Esophagus muscularis mucosa (tissue), 4 donors: ENCODE measurements at regions not wholly inside any gene's neighbourhood (a gene's known extent, or its start where the extent isn't known, plus 50 kb on each side); places are given as distances from the start of the nearest gene placed in this dataset.

Source experiments
- DNase-seq: peaks from one replicate; pipeline ENCODE4 v3.0.0-alpha.2; 2017; ENCODE audit errors: extremely low spot score
- H3K27ac ChIP-seq, 4 donors: fragments of 200-600 bp; sonication (generic); replicated peaks in 1 of 4; 1 replicate in 3 of 4; 2 replicates in 1 of 4; pipeline ENCODE4 v1.5.1; 2016 to 2019; ENCODE audit warnings: mild to moderate bottlenecking in 1 of 4
- H3K27me3 ChIP-seq, 4 donors: fragments of 200-600 bp; sonication (generic); one replicate each; pipeline versions ENCODE4 v1.5.1 to v1.6.0; 2016 to 2019
- H3K36me3 ChIP-seq, 4 donors: fragments of 200-600 bp; sonication (generic); one replicate each; pipeline ENCODE4 v1.5.1; 2016 to 2019
- H3K4me1 ChIP-seq, 4 donors: fragments of 200-600 bp; sonication (generic); one replicate each; pipeline ENCODE4 v1.5.1; 2016 to 2019
- H3K4me3 ChIP-seq, 4 donors: fragments of 200-600 bp; sonication (generic); 1 replicate in 2 of 4; 2 replicates in 2 of 4; pipeline ENCODE4 v1.5.1; 2016 to 2019; ENCODE audit warnings: mild to moderate bottlenecking in 4 of 4, moderate library complexity in 1 of 4
- H3K9me3 ChIP-seq, 4 donors: fragments of 200-600 bp; sonication (generic); 1 replicate in 3 of 4; 2 replicates in 1 of 4; pipeline ENCODE4 v1.5.1; 2016 to 2019
- EP300 ChIP-seq: sonication (generic); formaldehyde crosslinking; IDR thresholded peaks from one replicate; pipeline ENCODE4 v1.6.1; 2017; ENCODE audit warnings: antibody characterized with exemption
- POLR2A ChIP-seq: fragments of 450-650 bp; IDR thresholded peaks from one replicate; pipeline ENCODE4 v1.6.1; 2017; ENCODE audit warnings: antibody characterized with exemption, moderate library complexity, mild to moderate bottlenecking, low read depth
- POLR2AphosphoS5 ChIP-seq, 2 donors: sonication (generic); formaldehyde crosslinking; IDR thresholded peaks; one replicate each; pipeline ENCODE4 v1.6.1; 2017; ENCODE audit warnings: antibody characterized with exemption in 2 of 2
- WGBS: methylation state at CpG from one replicate; pipeline ENCODE4 v1.1.5; 2018; 5-methylcytosine and 5-hydroxymethylcytosine counted together
- intact Hi-C: fragments of 100-400 bp; cut with DNase I; formaldehyde crosslinking; loops from one replicate; pipeline ENCODE4 v1.15.1; 2023
- TF ChIP-seq, protein P1 (sequence below), 3 experiments: fragments of 200-600 bp in 2 of 3; fragments of 450-650 bp in 1 of 3; sonication (generic) in 2 of 3; IDR thresholded peaks; one replicate each; pipeline ENCODE4 v1.5.1; 2017 to 2019; ENCODE audit warnings: antibody characterized with exemption in 3 of 3, mild to moderate bottlenecking in 2 of 3, moderate library complexity in 1 of 3

DNA sequence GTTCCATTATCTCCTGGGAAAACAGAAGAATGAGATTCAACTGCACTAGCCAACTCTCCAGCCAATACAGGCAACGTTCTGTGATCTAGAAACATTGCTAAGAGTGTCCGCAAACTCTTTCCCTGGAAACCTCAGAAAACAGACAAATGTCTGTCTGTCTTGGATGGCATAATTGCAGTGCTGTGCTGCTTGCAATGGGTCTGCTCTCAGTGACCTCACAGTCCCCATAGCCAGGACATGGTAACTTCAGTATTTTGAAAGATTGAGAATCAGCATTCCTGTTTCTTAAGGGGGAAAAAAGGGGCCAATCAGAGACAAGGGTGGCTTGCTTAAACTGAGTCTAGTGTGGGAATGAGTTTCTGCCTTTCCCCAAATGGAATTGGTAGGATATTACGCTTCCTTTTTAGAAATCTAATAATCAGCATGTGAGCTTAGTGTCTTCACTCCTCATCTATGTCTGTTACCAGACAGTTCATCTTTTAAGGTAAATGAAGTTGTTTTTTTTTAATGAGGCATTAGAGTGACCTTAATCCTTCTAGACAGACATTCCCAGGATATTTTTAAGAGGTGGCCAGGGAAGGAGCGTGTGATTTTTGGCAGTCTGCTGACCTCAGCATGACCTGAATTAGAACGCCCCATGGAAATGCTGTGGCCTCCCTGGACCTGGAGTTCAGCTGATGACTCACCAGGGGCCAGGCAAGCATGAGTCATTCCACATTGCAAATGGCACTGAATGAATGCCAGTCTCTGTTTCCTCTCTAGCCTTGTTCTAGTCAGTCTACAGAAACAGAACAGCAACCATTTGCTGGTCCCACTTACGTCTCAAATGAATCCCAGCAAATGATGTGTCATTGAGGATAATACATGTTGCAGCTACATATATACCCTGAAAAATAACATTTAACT, 210.2 kb upstream of the ACTBL2 start:
- Histone ChIP-seq H3K4me1 (peaks cover 36 to 53% (median 48%) of the 10 kb centered on the region in 4 donors), H3K27me3 (no peaks in the 10 kb centered on the region), H3K9me3 (no peaks in the 10 kb centered on the region), H3K36me3 (no peaks in the 10 kb centered on the region), H3K27ac (peak overlapping the region; percentile 25 to 66 (median 46)), H3K4me3 (no peak overlapping the region)
- WGBS: 40% methylated on average over 6 of the region's 6 CpGs
- TF ChIP-seq, protein P1, sequence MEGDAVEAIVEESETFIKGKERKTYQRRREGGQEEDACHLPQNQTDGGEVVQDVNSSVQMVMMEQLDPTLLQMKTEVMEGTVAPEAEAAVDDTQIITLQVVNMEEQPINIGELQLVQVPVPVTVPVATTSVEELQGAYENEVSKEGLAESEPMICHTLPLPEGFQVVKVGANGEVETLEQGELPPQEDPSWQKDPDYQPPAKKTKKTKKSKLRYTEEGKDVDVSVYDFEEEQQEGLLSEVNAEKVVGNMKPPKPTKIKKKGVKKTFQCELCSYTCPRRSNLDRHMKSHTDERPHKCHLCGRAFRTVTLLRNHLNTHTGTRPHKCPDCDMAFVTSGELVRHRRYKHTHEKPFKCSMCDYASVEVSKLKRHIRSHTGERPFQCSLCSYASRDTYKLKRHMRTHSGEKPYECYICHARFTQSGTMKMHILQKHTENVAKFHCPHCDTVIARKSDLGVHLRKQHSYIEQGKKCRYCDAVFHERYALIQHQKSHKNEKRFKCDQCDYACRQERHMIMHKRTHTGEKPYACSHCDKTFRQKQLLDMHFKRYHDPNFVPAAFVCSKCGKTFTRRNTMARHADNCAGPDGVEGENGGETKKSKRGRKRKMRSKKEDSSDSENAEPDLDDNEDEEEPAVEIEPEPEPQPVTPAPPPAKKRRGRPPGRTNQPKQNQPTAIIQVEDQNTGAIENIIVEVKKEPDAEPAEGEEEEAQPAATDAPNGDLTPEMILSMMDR (IDR thresholded peaks at IDR 0.05): no peak
- TF ChIP-seq POLR2AphosphoS5 (IDR thresholded peaks at IDR 0.05) (peak; percentile 56 to 57), POLR2A (no peak)
- intact Hi-C loops: no loop called here
- no peak for DNase-seq

GRCh38 chr5:57690724-57691123, 208.1 kb upstream of the ACTBL2 start:
- DNase-seq: no peak
- Histone ChIP-seq H3K36me3 (no peaks in the 10 kb centered on the region), H3K4me1 (peaks cover 20 to 32% (median 27%) of the 10 kb centered on the region in 4 donors), H3K4me3 (no peak overlapping the region), H3K27ac (no peak overlapping the region), H3K27me3 (no peaks in the 10 kb centered on the region), H3K9me3 (no peaks in the 10 kb centered on the region)
- intact Hi-C loops: no loop called here
- no peak for TF ChIP-seq EP300
- no peak for TF ChIP-seq POLR2A
- TF ChIP-seq, protein P1 (IDR thresholded peaks at IDR 0.05): no peak
- no peak for TF ChIP-seq POLR2AphosphoS5 (IDR thresholded peaks at IDR 0.05)
- WGBS: 95% methylated on average over 2 of the region's 2 CpGs

DNA sequence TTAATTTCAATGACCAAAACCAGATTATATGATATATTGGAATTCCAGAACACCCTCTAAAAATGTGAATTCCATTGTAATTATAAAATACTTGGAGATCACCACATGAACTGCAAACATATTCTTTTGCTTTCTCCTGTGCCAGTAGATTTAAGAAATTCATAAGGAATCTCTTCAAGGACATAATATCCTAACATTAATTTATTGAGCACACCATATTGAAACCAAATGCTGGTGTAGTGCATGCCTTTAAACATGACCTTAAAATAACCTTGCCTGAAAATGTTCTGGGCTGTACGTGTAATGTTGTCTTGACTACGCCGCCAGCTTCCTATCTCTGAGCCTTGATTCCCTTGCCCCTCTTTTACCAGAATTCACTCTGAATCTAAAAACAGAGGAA, 205.0 kb upstream of the ACTBL2 start:
- Histone ChIP-seq H3K4me3 (no peak overlapping the region), H3K9me3 (no peaks in the 10 kb centered on the region), H3K27me3 (no peaks in the 10 kb centered on the region), H3K4me1 (peaks cover under 1 to 13% (median 6%) of the 10 kb centered on the region in 4 donors), H3K27ac (no peak overlapping the region), H3K36me3 (no peaks in the 10 kb centered on the region)
- TF ChIP-seq POLR2A: no peak
- TF ChIP-seq POLR2AphosphoS5 (IDR thresholded peaks at IDR 0.05): no peak
- TF ChIP-seq, protein P1 (IDR thresholded peaks at IDR 0.05): no peak
- intact Hi-C loops: no loop called here
- WGBS: 94% methylated on average over 3 of the region's 3 CpGs
- no peak for DNase-seq

DNA sequence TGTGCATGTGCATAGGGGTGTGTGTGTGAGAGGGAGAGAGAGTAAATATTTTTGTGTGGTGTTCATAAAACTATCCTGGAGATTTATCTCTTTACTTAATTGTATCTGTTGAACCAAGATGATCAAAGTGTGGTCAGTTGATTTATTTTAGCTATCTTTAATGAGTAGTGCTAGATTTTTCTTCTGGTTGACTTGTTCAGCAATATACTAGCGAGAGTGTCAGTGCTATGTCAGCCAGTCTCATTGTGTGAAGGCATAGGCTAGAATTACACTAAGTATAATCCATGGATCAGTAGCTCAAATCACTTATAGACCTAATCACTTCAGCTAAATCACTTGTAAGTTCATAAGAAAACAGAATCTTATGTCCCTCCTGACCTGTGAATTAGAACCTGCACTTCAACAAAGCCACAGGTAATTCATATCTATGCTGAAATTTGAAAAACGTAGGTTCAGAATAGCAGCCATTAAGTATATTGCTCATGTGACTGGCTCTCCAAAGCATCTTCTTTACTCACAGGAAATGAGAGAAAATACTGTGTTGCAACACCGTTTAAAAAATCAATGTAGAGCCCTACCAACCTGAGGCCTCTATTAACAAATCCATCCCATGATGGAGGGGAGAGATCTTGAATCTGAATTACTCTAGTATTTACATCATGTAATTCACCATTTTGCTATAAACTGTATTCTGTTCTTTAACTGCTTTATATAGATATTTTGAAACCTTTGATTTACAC, 203.1 kb upstream of the ACTBL2 start:
- no peak for TF ChIP-seq POLR2A
- TF ChIP-seq EP300: no peak
- TF ChIP-seq, protein P1 (IDR thresholded peaks at IDR 0.05): no peak
- TF ChIP-seq POLR2AphosphoS5 (IDR thresholded peaks at IDR 0.05): no peak
- H3K27me3 ChIP-seq: no peaks in the 10 kb centered on the region
- no peak for DNase-seq
- intact Hi-C loops: no loop called here
- no peaks in the 10 kb centered on the region for H3K36me3 ChIP-seq
- H3K4me1 ChIP-seq: peaks cover 0 to 10% (median 4%) of the 10 kb centered on the region in 4 donors
- H3K9me3 ChIP-seq: no peaks in the 10 kb centered on the region
- 85% methylated on average over 3 of the region's 3 CpGs for WGBS
- H3K27ac ChIP-seq: no peak overlapping the region
- H3K4me3 ChIP-seq: no peak overlapping the region
